ENCODE measurements at regions not wholly inside any gene's neighbourhood (a gene's known extent, or its start where the extent isn't known, plus 50 kb on each side); places are given as distances from the start of the nearest gene placed in this dataset.

GRCh38 chr13:31930901-31931522, 100.6 kb upstream of the FRY start:
- no peak overlapping the region for H3K27ac Mint-ChIP-seq
- POLR2A ChIA-PET = interaction anchor here (1.2 kb wide), 1 partner anchor 19 kb away, joined by 3 read pairs; no protein-coding TSS in a partner anchor

More at GRCh38 chr13:31930901-31931522, 100.6 kb upstream of the FRY start:
- 53% methylated on average over 3 of the region's 3 CpGs for WGBS (ENCODE audit: insufficient coverage)
- no peak for TF ChIP-seq EZH2 (IDR thresholded peaks at IDR 0.05; ENCODE audit: borderline replicate concordance, insufficient read depth, low read depth, low read length, poor library complexity, severe bottlenecking)
- TF ChIP-seq CTCF (IDR thresholded peaks at IDR 0.05) = no peak
- Histone ChIP-seq H3K9me3 (ENCODE audit: control extremely low read depth in 1 of 3, control insufficient read depth in 2 of 3, insufficient read depth in 1 of 3, low read length in 2 of 3) (no peaks in the 10 kb centered on the region), H3K36me3 (replicated peaks in 1 of 2; ENCODE audit: control extremely low read depth in 1 of 2, control insufficient read depth in 1 of 2, extremely low read depth in 1 of 2, insufficient read depth in 2 of 2, low read length in 1 of 2) (no peaks in the 10 kb centered on the region), H2AFZ (ENCODE audit: insufficient read depth, low read depth, low read length, poor library complexity, severe bottlenecking) (no peak overlapping the region), H3K9ac (ENCODE audit: low read length) (no peak overlapping the region), H3K4me2 (replicated peaks; ENCODE audit: low read depth, low read length, poor library complexity, severe bottlenecking) (no peak overlapping the region), H3K27me3 (replicated peaks in 1 of 4; ENCODE audit: control extremely low read depth in 1 of 4, control insufficient read depth in 3 of 4, insufficient read depth in 4 of 4, low read length in 3 of 4) (no peaks in the 10 kb centered on the region), H4K20me1 (ENCODE audit: control insufficient read depth, insufficient read depth, low read length, poor library complexity, severe bottlenecking) (no peaks in the 10 kb centered on the region), H3K27ac (ENCODE audit: low read length in 2 of 2) (no peak overlapping the region), H3K4me3 (ENCODE audit: control extremely low read depth in 1 of 5, extremely low read depth in 1 of 5, insufficient read depth in 1 of 5, low read depth in 2 of 5, low read length in 4 of 5) (no peak overlapping the region), H3K4me1 (ENCODE audit: control insufficient read depth in 2 of 2, insufficient read depth in 2 of 2, low read length in 2 of 2) (no peaks in the 10 kb centered on the region), H3K79me2 (ENCODE audit: control insufficient read depth, insufficient read depth, low read length) (no peaks in the 10 kb centered on the region)
- no peak for DNase-seq
- Mint-ChIP-seq H3K9me3 (ENCODE audit: insufficient read depth) (no peaks in the 10 kb centered on the region), H3K4me1 (peaks cover 3% of the 10 kb centered on the region), H3K27me3 (no peaks in the 10 kb centered on the region), H3K4me3 (no peak overlapping the region)
- ATAC-seq (ENCODE audit: low read depth) = peak; percentile 36
- CTCF ChIA-PET = interaction anchor here (0.8 kb wide), 1 partner anchor 21 kb away, joined by 5 read pairs; no protein-coding TSS in a partner anchor
- intact Hi-C loops (cut with micrococcal nuclease) = no loop called here

Measured in B cell (primary cell).